ENCODE measurements at regions not wholly inside any gene's neighbourhood (a gene's known extent, or its start where the extent isn't known, plus 50 kb on each side); places are given as distances from the start of the nearest gene placed in this dataset.

- Histone ChIP-seq H3K27ac (no peak overlapping the region), H3K4me3 (no peak overlapping the region), H3K27me3 (no peaks in the 10 kb centered on the region), H3K9me3 (peaks cover 0 to 4% (median 0%) of the 10 kb centered on the region in 11 donors), H3K36me3 (no peaks in the 10 kb centered on the region), H3K4me1 (no peaks in the 10 kb centered on the region)
- DNase-seq (no peak), ATAC-seq (no peak)
- WGBS, 2 donors = 55 to 59% methylated on average over 2 of the region's 2 CpGs
- TF ChIP-seq CTCF (IDR thresholded peaks at IDR 0.05) = no peak
- intact Hi-C loops (cut with DNase I) = no loop called here
These were observed 375.9 kb downstream of the NXPH1 start for GRCh38 chr7:8809320-8809719.

DNA sequence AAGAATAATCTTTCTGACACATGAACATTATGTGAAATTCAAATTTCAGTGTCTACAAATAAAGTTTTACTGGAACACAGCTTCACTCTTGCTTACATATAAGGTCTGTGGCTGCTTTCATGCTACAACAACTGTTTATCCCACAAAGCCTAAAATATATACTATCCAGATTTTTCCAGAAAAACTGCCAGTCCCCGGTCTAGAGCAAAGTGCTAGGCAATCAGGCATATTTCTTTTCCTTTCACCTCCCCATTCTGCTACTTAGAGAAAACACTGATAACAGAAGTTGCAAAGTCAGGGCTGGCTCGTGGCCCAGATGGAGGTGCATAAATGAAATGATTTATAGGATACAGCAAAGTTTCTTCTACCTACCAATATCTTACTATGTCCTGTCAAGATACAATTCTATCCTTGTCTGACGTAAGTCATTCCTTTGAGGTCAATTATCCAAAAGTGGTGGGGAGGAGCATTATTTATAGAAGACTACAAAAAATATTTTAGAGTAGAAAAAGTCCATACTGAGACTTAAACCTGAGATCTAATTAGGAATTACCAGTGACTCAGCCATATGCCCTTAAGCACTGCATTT is 384.1 kb downstream of the NXPH1 start:
- no peak overlapping the region for H3K27ac ChIP-seq
- H3K36me3 ChIP-seq = no peaks in the 10 kb centered on the region
- H3K4me3 ChIP-seq = no peak overlapping the region
- no peaks in the 10 kb centered on the region for H3K4me1 ChIP-seq
- no peaks in the 10 kb centered on the region for H3K27me3 ChIP-seq
- ATAC-seq (no peak), DNase-seq (no peak)
- 15 to 18% methylated on average over 3 of the region's 3 CpGs for WGBS, 2 donors
- intact Hi-C loops (cut with DNase I) = no loop called here
- peaks cover 0 to 11% (median 0%) of the 10 kb centered on the region in 11 donors for H3K9me3 ChIP-seq
- no peak for TF ChIP-seq CTCF (IDR thresholded peaks at IDR 0.05)

DNA sequence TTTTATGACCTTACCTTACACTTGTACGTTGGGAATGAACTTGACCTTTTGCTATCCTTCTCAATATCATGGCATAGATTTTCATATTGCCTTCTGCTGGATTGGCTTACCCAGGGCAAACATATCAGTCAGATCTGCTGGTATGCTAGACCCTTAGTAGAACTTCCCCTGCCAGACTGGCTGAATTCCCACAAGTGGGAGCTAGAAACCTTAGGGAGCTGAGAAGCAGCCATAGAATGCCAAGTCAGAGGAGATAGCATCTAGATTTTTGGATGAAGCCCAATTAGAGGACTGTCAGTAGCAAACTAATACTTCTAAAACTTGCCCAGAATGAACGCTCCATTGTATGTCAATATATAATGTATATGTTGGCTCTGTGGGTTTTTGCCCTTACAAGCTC is 385.0 kb downstream of the NXPH1 start:
- WGBS, 2 donors = 89 to 90% methylated on average over 2 of the region's 2 CpGs

GRCh38 chr7:8822595-8822994 is 389.2 kb downstream of the NXPH1 start:
- WGBS, 2 donors = 61 to 71% methylated on average over 2 of the region's 2 CpGs
- no peaks in the 10 kb centered on the region for H3K36me3 ChIP-seq
- ATAC-seq = no peak
- no peak overlapping the region for H3K4me3 ChIP-seq
- peaks cover 0 to 11% (median 0%) of the 10 kb centered on the region in 11 donors for H3K9me3 ChIP-seq
- no peak for TF ChIP-seq CTCF (IDR thresholded peaks at IDR 0.05)
- no peaks in the 10 kb centered on the region for H3K27me3 ChIP-seq
- no peak for DNase-seq
- no peak overlapping the region for H3K27ac ChIP-seq
- intact Hi-C loops (cut with DNase I) = no loop called here
- H3K4me1 ChIP-seq = no peaks in the 10 kb centered on the region

More for the DNA sequence above, 385.0 kb downstream of the NXPH1 start:
- TF ChIP-seq CTCF (IDR thresholded peaks at IDR 0.05) = no peak
- DNase-seq (no peak), ATAC-seq (no peak)
- intact Hi-C loops (cut with DNase I) = no loop called here
- Histone ChIP-seq H3K4me1 (no peaks in the 10 kb centered on the region), H3K27ac (no peak overlapping the region), H3K9me3 (peaks cover 0 to 11% (median 0%) of the 10 kb centered on the region in 11 donors), H3K36me3 (no peaks in the 10 kb centered on the region), H3K4me3 (no peak overlapping the region), H3K27me3 (no peaks in the 10 kb centered on the region)

All from heart right ventricle (tissue), 16 donors.